ENCODE measurements at regions not wholly inside any gene's neighbourhood (a gene's known extent, or its start where the extent isn't known, plus 50 kb on each side); places are given as distances from the start of the nearest gene placed in this dataset.
"Not testable (repeated sequence)": the region's sequence is repeated elsewhere in the genome, so short reads cannot be mapped to it uniquely, and the experiment has no call there.

GRCh38 chr3:25894101-25894500, 104.2 kb downstream of the OXSM start:
- FAIRE-seq: no peak
- no peak for DNase-seq (ENCODE audit: insufficient read length, low spot score)

- FAIRE-seq (no peak), DNase-seq (ENCODE audit: insufficient read length, low spot score) (no peak)
Measured at GRCh38 chr3:25895031-25895430, 105.1 kb downstream of the OXSM start.

- DNase-seq (ENCODE audit: insufficient read length, low spot score) (no peak), FAIRE-seq (no peak)
Measured at GRCh38 chr3:25895443-25895842, 105.6 kb downstream of the OXSM start.

- no peak for FAIRE-seq
- DNase-seq (ENCODE audit: insufficient read length, low spot score): peak; percentile 13
Measured at GRCh38 chr3:25897019-25897418, 107.1 kb downstream of the OXSM start.

GRCh38 chr3:25899352-25900101, 109.6 kb downstream of the OXSM start:
- no peak for FAIRE-seq

GRCh38 chr3:25900161-25900560, 110.3 kb downstream of the OXSM start:
- no peak for FAIRE-seq
- no peak for DNase-seq (ENCODE audit: insufficient read length, low spot score)

More at GRCh38 chr3:25899352-25900101, 109.6 kb downstream of the OXSM start:
- DNase-seq (ENCODE audit: insufficient read length, low spot score): no peak

- FAIRE-seq (no peak), DNase-seq (ENCODE audit: insufficient read length, low spot score) (no peak)
Measured at GRCh38 chr3:25901796-25902195, 111.9 kb downstream of the OXSM start.

GRCh38 chr3:25902586-25902985, 112.7 kb downstream of the OXSM start:
- no peak for FAIRE-seq

GRCh38 chr3:25903371-25904129, 113.7 kb downstream of the OXSM start:
- no peak for DNase-seq (ENCODE audit: insufficient read length, low spot score)
- FAIRE-seq: no peak

More at GRCh38 chr3:25902586-25902985, 112.7 kb downstream of the OXSM start:
- no peak for DNase-seq (ENCODE audit: insufficient read length, low spot score)

GRCh38 chr3:25904206-25904605, 114.3 kb downstream of the OXSM start:
- no peak for DNase-seq (ENCODE audit: insufficient read length, low spot score)
- FAIRE-seq: no peak

- FAIRE-seq (no peak), DNase-seq (ENCODE audit: insufficient read length, low spot score) (no peak)
Measured at GRCh38 chr3:25906132-25906906, 116.4 kb downstream of the OXSM start.

- FAIRE-seq: no peak
- no peak for DNase-seq (ENCODE audit: insufficient read length, low spot score)
Measured at GRCh38 chr3:25907081-25907480, 117.2 kb downstream of the OXSM start.

GRCh38 chr3:25910105-25910504, 120.2 kb downstream of the OXSM start:
- DNase-seq (ENCODE audit: insufficient read length, low spot score): no peak
- no peak for FAIRE-seq

GRCh38 chr3:25910997-25911396, 121.1 kb downstream of the OXSM start:
- no peak for DNase-seq (ENCODE audit: insufficient read length, low spot score)
- no peak for FAIRE-seq

GRCh38 chr3:25911525-25912295, 121.8 kb downstream of the OXSM start:
- FAIRE-seq: no peak
- DNase-seq (ENCODE audit: insufficient read length, low spot score): no peak

- FAIRE-seq (no peak), DNase-seq (ENCODE audit: insufficient read length, low spot score) (no peak)
Measured at GRCh38 chr3:25913179-25913578, 123.3 kb downstream of the OXSM start.

GRCh38 chr3:25915673-25916072, 125.8 kb downstream of the OXSM start:
- DNase-seq (ENCODE audit: insufficient read length, low spot score): no peak
- FAIRE-seq: no peak

- FAIRE-seq (no peak), DNase-seq (ENCODE audit: insufficient read length, low spot score) (no peak)
Measured at GRCh38 chr3:25916321-25916720, 126.4 kb downstream of the OXSM start.

- DNase-seq (ENCODE audit: insufficient read length, low spot score); FAIRE-seq: not testable (repeated sequence)
Measured at GRCh38 chr3:25931967-25932366, 142.1 kb downstream of the OXSM start.

- no peak for DNase-seq (ENCODE audit: insufficient read length, low spot score)
- no peak for FAIRE-seq
Measured at GRCh38 chr3:25938566-25939325, 148.9 kb downstream of the OXSM start.

Measured in HTR-8/SVneo (cell line).